ENCODE measurements at regions not wholly inside any gene's neighbourhood (a gene's known extent, or its start where the extent isn't known, plus 50 kb on each side); places are given as distances from the start of the nearest gene placed in this dataset.

- H2BK120ac ChIP-seq (ENCODE audit: low read depth, low read length): no peak overlapping the region
- H2BK5ac ChIP-seq (ENCODE audit: low read depth, low read length, poor library complexity, severe bottlenecking): no peak overlapping the region
- no peak overlapping the region for H3K4ac ChIP-seq (ENCODE audit: low read depth, low read length)
- in situ Hi-C loops (cut with MboI; ENCODE audit: low sequenced_read_pairs): no loop called here
- no peak overlapping the region for H2AK9ac ChIP-seq (replicated peaks; ENCODE audit: low read depth, low read length, poor library complexity)
- CTCF ChIA-PET: no interaction called here
- H3K27me3 ChIP-seq (ENCODE audit: control insufficient read depth, insufficient read depth, low read length): no peaks in the 10 kb centered on the region
- no peaks in the 10 kb centered on the region for H3K79me1 ChIP-seq (ENCODE audit: low read depth in 1 of 2, low read length in 2 of 2)
- dilution Hi-C loops (cut with HindIII; ENCODE audit: low sequenced_read_pairs, unreplicated experiment): no loop called here
- H2BK20ac ChIP-seq (ENCODE audit: low read depth, low read length): no peak overlapping the region
- DNase-seq (no peak), ATAC-seq (ENCODE audit: low read depth) (no peak)
- H2BK15ac ChIP-seq (ENCODE audit: low read depth, low read length): no peak overlapping the region
- POLR2A ChIA-PET (ENCODE audit: unreplicated experiment): no interaction called here
- H2AFZ ChIP-seq (replicated peaks; ENCODE audit: low read length, poor library complexity): no peak overlapping the region
- H4K8ac ChIP-seq (ENCODE audit: low read depth in 2 of 2, low read length in 2 of 2): no peak overlapping the region
- H4K20me1 ChIP-seq (ENCODE audit: insufficient read depth, low read length): no peaks in the 10 kb centered on the region
- no peak overlapping the region for H3K9ac ChIP-seq (ENCODE audit: low read depth, low read length)
- no peaks in the 10 kb centered on the region for H3K4me1 ChIP-seq (ENCODE audit: control insufficient read depth, insufficient read depth, low read length)
- no peaks in the 10 kb centered on the region for H3K36me3 ChIP-seq (ENCODE audit: control insufficient read depth, insufficient read depth, low read length)
- no peaks in the 10 kb centered on the region for H3K9me1 ChIP-seq (ENCODE audit: insufficient read depth, low read length)
- no TSS peak for BruUV-seq (replicated peaks)
- no peak overlapping the region for H3K14ac ChIP-seq (replicated peaks; ENCODE audit: low read depth, low read length)
- H3K4me2 ChIP-seq (ENCODE audit: low read depth, low read length): no peak overlapping the region
- no peak overlapping the region for H3K23ac ChIP-seq (ENCODE audit: low read depth, low read length)
- no peak overlapping the region for H3K4me3 ChIP-seq (ENCODE audit: insufficient read depth, low read depth, low read length)
- no peak overlapping the region for H3K56ac ChIP-seq (ENCODE audit: extremely low read depth, insufficient read depth, low read length)
- peaks cover 30% of the 10 kb centered on the region for H3K9me3 ChIP-seq (ENCODE audit: control insufficient read depth, insufficient read depth, low read length)
- no peak for TF ChIP-seq MAZ (IDR thresholded peaks at IDR 0.05; ENCODE audit: borderline replicate concordance, low read depth, low read length)
- TF ChIP-seq BHLHE40 (IDR thresholded peaks at IDR 0.05; ENCODE audit: low read depth, low read length): no peak
- no peak for TF ChIP-seq SMC3 (IDR thresholded peaks at IDR 0.05; ENCODE audit: low read depth, low read length)
- no peak for TF ChIP-seq CEBPB (IDR thresholded peaks at IDR 0.05; ENCODE audit: low read depth, low read length)
- TF ChIP-seq CTCF (conservative IDR thresholded peaks at IDR 0.05; ENCODE audit: low read depth, low read length): no peak
- TF ChIP-seq MXI1 (IDR thresholded peaks at IDR 0.05; ENCODE audit: borderline replicate concordance, low read depth, low read length): no peak
- no peak for TF ChIP-seq MAFK (IDR thresholded peaks at IDR 0.05; ENCODE audit: low read depth, low read length)
- no peak for TF ChIP-seq RFX5 (IDR thresholded peaks at IDR 0.05; ENCODE audit: low read depth, low read length)
- no peak for TF ChIP-seq FOS (IDR thresholded peaks at IDR 0.05; ENCODE audit: low read depth, low read length)
- TF ChIP-seq RCOR1 (IDR thresholded peaks at IDR 0.05; ENCODE audit: insufficient replicate concordance, low read length): no peak
- TF ChIP-seq CHD1 (IDR thresholded peaks at IDR 0.05; ENCODE audit: low read depth, low read length): no peak
- no peak for TF ChIP-seq RAD21 (IDR thresholded peaks at IDR 0.05; ENCODE audit: low read length)
- TF ChIP-seq, protein P1, sequence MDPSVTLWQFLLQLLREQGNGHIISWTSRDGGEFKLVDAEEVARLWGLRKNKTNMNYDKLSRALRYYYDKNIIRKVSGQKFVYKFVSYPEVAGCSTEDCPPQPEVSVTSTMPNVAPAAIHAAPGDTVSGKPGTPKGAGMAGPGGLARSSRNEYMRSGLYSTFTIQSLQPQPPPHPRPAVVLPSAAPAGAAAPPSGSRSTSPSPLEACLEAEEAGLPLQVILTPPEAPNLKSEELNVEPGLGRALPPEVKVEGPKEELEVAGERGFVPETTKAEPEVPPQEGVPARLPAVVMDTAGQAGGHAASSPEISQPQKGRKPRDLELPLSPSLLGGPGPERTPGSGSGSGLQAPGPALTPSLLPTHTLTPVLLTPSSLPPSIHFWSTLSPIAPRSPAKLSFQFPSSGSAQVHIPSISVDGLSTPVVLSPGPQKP (IDR thresholded peaks at IDR 0.05; ENCODE audit: borderline replicate concordance, low read depth, low read length): no peak
- no peak for TF ChIP-seq POLR2A (IDR thresholded peaks at IDR 0.05; ENCODE audit: low read depth, low read length)
- no peak for TF ChIP-seq USF2 (IDR thresholded peaks at IDR 0.05; ENCODE audit: low read depth, low read length)
- TF ChIP-seq NFE2L2 (IDR thresholded peaks at IDR 0.05; ENCODE audit: low read depth, low read length): no peak
- no peak overlapping the region for H4K5ac ChIP-seq (ENCODE audit: low read depth, low read length)
- intact Hi-C loops (cut with micrococcal nuclease): no loop called here
- 38% methylated on average over 2 of the region's 6 CpGs; no CpG with 5 or more reads in 1 of the 2 experiments for WGBS, 2 experiments (ENCODE audit: extremely low coverage in 2 of 2, insufficient read length in 1 of 2)
- no peak overlapping the region for H2AK5ac ChIP-seq (ENCODE audit: low read depth, low read length)
- no peak overlapping the region for H4K91ac ChIP-seq (ENCODE audit: insufficient read depth, low read depth, low read length)
- H3K27ac ChIP-seq (ENCODE audit: insufficient read depth, low read length): no peak overlapping the region
- no peak overlapping the region for H3K18ac ChIP-seq (ENCODE audit: low read depth, low read length)
These were observed 197.6 kb downstream of the MAF start for GRCh38 chr16:79402920-79403319.
